Prostate gland (tissue), 2 donors: ENCODE measurements at regions not wholly inside any gene's neighbourhood (a gene's known extent, or its start where the extent isn't known, plus 50 kb on each side); places are given as distances from the start of the nearest gene placed in this dataset.
"Not testable (repeated sequence)": the region's sequence is repeated elsewhere in the genome, so short reads cannot be mapped to it uniquely, and the experiment has no call there.

Source experiments
- DNase-seq: peaks from one replicate; pipeline ENCODE4 v3.0.0-alpha.2; 2019; ENCODE audit warnings: low spot score
- H3K27ac ChIP-seq, 2 donors: fragments of 200-600 bp; sonication (generic); 2 replicates each; pipeline ENCODE4 v1.5.1; 2017 to 2019
- H3K27me3 ChIP-seq: fragments of 200-600 bp; sonication (generic); replicated peaks from 2 replicates; pipeline ENCODE4 v1.5.1; 2019; ENCODE audit not compliant: insufficient read depth
- H3K36me3 ChIP-seq, 2 donors: fragments of 200-600 bp; sonication (generic); 1 replicate in 1 of 2; 2 replicates in 1 of 2; pipeline versions ENCODE4 v1.5.1 to v1.8.1; 2017 to 2019
- H3K4me1 ChIP-seq: fragments of 200-600 bp; sonication (generic); replicated peaks from 2 replicates; pipeline ENCODE4 v1.5.1; 2019
- H3K4me3 ChIP-seq, 2 donors: fragments of 200-600 bp; sonication (generic); 2 replicates each; pipeline ENCODE4 v1.5.1; 2017 to 2019
- H3K9me3 ChIP-seq: fragments of 200-600 bp; sonication (generic); 2 replicates; pipeline ENCODE4 v1.5.1; 2017
- CTCF ChIP-seq, 4 experiments: fragments of 200-600 bp in 2 of 4; fragments of 450-650 bp in 2 of 4; sonication (generic) in 2 of 4; IDR thresholded peaks; 1 replicate in 3 of 4; 2 replicates in 1 of 4; pipeline ENCODE4 v1.5.1; 2016 to 2019; ENCODE audit warnings: antibody characterized with exemption in 4 of 4, mild to moderate bottlenecking in 2 of 4, moderate library complexity in 2 of 4
- POLR2A ChIP-seq: fragments of 450-650 bp; IDR thresholded peaks from one replicate; pipeline ENCODE4 v1.6.1; 2016; ENCODE audit warnings: antibody characterized with exemption, mild to moderate bottlenecking
- POLR2AphosphoS5 ChIP-seq: sonication (generic); formaldehyde crosslinking; IDR thresholded peaks from one replicate; pipeline ENCODE4 v1.6.1; 2017; ENCODE audit warnings: antibody characterized with exemption
- whole genome bisulfite sequencing: methylation state at CpG from one replicate; pipeline ENCODE4 v1.1.5; 2018; 5-methylcytosine and 5-hydroxymethylcytosine counted together
- intact Hi-C: fragments of 100-400 bp; cut with DNase I; formaldehyde crosslinking; loops from one replicate; pipeline ENCODE4 v1.14.2; 2022

- TF ChIP-seq CTCF (IDR thresholded peaks at IDR 0.05): no peak
- no peak for TF ChIP-seq POLR2AphosphoS5
- no peak for TF ChIP-seq POLR2A
- no peak overlapping the region for H3K4me3 ChIP-seq
- no peaks in the 10 kb centered on the region for H3K9me3 ChIP-seq
- H3K36me3 ChIP-seq: no peaks in the 10 kb centered on the region
- H3K4me1 ChIP-seq: no peaks in the 10 kb centered on the region
- DNase-seq: no peak
- no peak overlapping the region for H3K27ac ChIP-seq
- intact Hi-C loops: no loop called here
- no peaks in the 10 kb centered on the region for H3K27me3 ChIP-seq
- 72% methylated on average over 4 of the region's 4 CpGs for WGBS
These were observed 125.5 kb downstream of the ENC1 start for GRCh38 chr5:74514888-74515551.

DNA sequence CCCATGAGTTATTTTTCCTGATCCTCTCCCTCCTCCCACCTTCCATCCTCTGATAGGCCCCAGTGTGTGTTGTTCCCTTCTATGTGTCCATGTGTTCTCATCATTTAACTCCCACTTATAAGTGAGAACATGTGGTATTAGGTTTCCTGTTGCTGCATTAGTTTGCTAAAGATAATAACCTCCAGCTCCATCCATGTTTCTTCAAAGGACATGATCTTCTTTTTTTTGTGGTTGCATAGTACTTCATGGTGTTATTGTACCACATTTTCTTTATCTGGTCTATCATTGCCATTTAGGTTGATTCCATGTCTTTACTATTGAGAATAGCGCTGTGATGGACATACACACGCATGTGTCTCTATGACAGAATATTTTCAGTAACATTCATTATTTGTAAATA is 128.8 kb downstream of the ENC1 start:
- 93% methylated on average over 2 of the region's 2 CpGs for WGBS
- DNase-seq, H3K27ac ChIP-seq, H3K36me3 ChIP-seq, H3K4me3 ChIP-seq, H3K27me3 ChIP-seq, intact Hi-C loops, H3K4me1 ChIP-seq, H3K9me3 ChIP-seq: not testable (repeated sequence)

- WGBS: 88% methylated on average over 1 of the region's 1 CpG
- TF ChIP-seq POLR2AphosphoS5 (no peak), CTCF (IDR thresholded peaks at IDR 0.05) (no peak), POLR2A (no peak)
These were observed 130.0 kb downstream of the ENC1 start for GRCh38 chr5:74510476-74511075.

DNA sequence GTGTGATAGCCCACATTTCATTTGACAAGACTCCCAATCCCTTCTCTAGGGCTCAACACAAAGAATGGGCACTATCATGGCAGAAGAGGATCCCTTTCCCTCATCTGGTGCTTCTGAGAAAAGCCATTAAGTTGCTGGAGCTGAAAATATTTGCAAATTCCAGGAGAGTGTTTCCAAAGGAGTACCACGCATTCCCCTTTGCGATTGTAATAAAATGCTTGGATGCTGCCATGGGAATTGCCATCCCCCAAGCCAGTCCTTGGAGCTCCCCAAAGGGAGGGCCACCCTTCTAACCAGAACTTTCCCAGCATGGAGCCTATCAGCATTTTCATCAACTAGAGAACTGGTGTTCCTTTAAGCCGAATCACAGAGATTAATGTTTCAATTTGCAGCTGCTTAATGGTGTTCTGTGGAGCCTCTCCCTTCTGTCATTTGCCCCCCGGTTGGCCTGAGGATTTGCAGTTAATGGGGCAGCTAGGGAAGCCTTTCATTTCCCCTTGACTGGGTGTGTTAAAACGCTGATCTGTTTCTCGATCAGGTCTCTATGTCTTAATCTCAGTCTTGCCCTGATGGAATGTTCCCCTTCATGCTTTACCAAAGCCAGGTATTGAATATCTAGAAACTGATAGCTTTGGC is 133.0 kb downstream of the ENC1 start:
- H3K9me3 ChIP-seq: no peaks in the 10 kb centered on the region
- WGBS: 69% methylated on average over 6 of the region's 6 CpGs
- H3K27me3 ChIP-seq: no peaks in the 10 kb centered on the region
- H3K4me1 ChIP-seq: no peaks in the 10 kb centered on the region
- H3K4me3 ChIP-seq: no peak overlapping the region
- intact Hi-C loops: no loop called here
- H3K27ac ChIP-seq: no peak overlapping the region
- H3K36me3 ChIP-seq: no peaks in the 10 kb centered on the region
- DNase-seq: no peak
- TF ChIP-seq CTCF (IDR thresholded peaks at IDR 0.05) (no peak), POLR2AphosphoS5 (no peak), POLR2A (no peak)

More at GRCh38 chr5:74510476-74511075, 130.0 kb downstream of the ENC1 start:
- DNase-seq: no peak
- Histone ChIP-seq H3K27me3 (no peaks in the 10 kb centered on the region), H3K4me3 (no peak overlapping the region), H3K27ac (no peak overlapping the region), H3K4me1 (no peaks in the 10 kb centered on the region), H3K9me3 (no peaks in the 10 kb centered on the region), H3K36me3 (no peaks in the 10 kb centered on the region)
- intact Hi-C loops: no loop called here

- TF ChIP-seq CTCF (IDR thresholded peaks at IDR 0.05): no peak
- no peak for TF ChIP-seq POLR2A
- TF ChIP-seq POLR2AphosphoS5: no peak
- 81% methylated on average over 8 of the region's 8 CpGs for WGBS
- intact Hi-C loops: no loop called here
- Histone ChIP-seq H3K4me1 (no peaks in the 10 kb centered on the region), H3K9me3 (no peaks in the 10 kb centered on the region), H3K4me3 (no peak overlapping the region), H3K27me3 (no peaks in the 10 kb centered on the region), H3K36me3 (no peaks in the 10 kb centered on the region), H3K27ac (no peak overlapping the region)
- DNase-seq: no peak
These were observed 134.4 kb downstream of the ENC1 start for GRCh38 chr5:74506119-74506518.
